Calu3 (cell line): ENCODE measurements at regions not wholly inside any gene's neighbourhood (a gene's known extent, or its start where the extent isn't known, plus 50 kb on each side); places are given as distances from the start of the nearest gene placed in this dataset.

Experiments
- BruUV-seq: library from RNA; stranded (reverse); fragments of 400-500 nt; replicated peaks from 2 replicates; lab custom pipeline; 2021; lab: Mats Ljungman, UMichigan
- CTCF ChIA-PET: fragments of 300-600 bp; sonication (Branson Sonifier 250); formaldehyde crosslinking; loops from one replicate; lab custom pipeline; 2022; ENCODE audit warnings: antibody characterized with exemption; lab: Charles Lee
- DNase-seq: peaks from one replicate; pipeline ENCODE4 v3.0.0; 2022
- H3K27ac Mint-ChIP-seq: one replicate; pipeline ENCODE4 v1.8.0; 2022; ENCODE audit warnings: mixed read lengths; ENCODE audit not compliant: unreplicated experiment
- H3K27me3 Mint-ChIP-seq: one replicate; pipeline ENCODE4 v1.8.0; 2022; ENCODE audit warnings: mixed read lengths; ENCODE audit not compliant: unreplicated experiment
- H3K36me3 Mint-ChIP-seq: one replicate; pipeline ENCODE4 v1.8.0; 2022; ENCODE audit warnings: mild to moderate bottlenecking, moderate library complexity, mixed read lengths; ENCODE audit not compliant: insufficient read depth, unreplicated experiment
- H3K4me1 Mint-ChIP-seq: one replicate; pipeline ENCODE4 v1.8.0; 2022; ENCODE audit warnings: mild to moderate bottlenecking, low read depth, mixed read lengths; ENCODE audit not compliant: unreplicated experiment
- H3K4me3 Mint-ChIP-seq: one replicate; pipeline ENCODE4 v1.8.0; 2022; ENCODE audit warnings: mild to moderate bottlenecking, low read depth, moderate library complexity, mixed read lengths; ENCODE audit not compliant: unreplicated experiment
- H3K9me3 Mint-ChIP-seq: one replicate; pipeline ENCODE4 v1.8.0; 2022; ENCODE audit warnings: low read depth, mixed read lengths; ENCODE audit not compliant: unreplicated experiment
- CTCF ChIP-seq: fragments of 200-600 bp; IDR thresholded peaks from one replicate; pipeline ENCODE4 v1.8.0; 2022; ENCODE audit warnings: antibody characterized with exemption; ENCODE audit not compliant: unreplicated experiment
- intact Hi-C: fragments of 100-400 bp; cut with micrococcal nuclease; formaldehyde crosslinking; loops from one replicate; pipeline ENCODE4 v1.10.0; 2022; ENCODE audit not compliant: unreplicated experiment

GRCh38 chr1:164054331-164054730 lies 504.7 kb upstream of the PBX1 start:
- no peak overlapping the region for H3K4me3 Mint-ChIP-seq
- CTCF ChIA-PET = no interaction called here
- intact Hi-C loops = no loop called here
- no TSS peak for BruUV-seq
- H3K27ac Mint-ChIP-seq = no peak overlapping the region
- peaks cover 14% of the 10 kb centered on the region for H3K9me3 Mint-ChIP-seq
- TF ChIP-seq CTCF = no peak
- DNase-seq = no peak
- no peaks in the 10 kb centered on the region for H3K36me3 Mint-ChIP-seq
- no peaks in the 10 kb centered on the region for H3K4me1 Mint-ChIP-seq
- no peaks in the 10 kb centered on the region for H3K27me3 Mint-ChIP-seq

- Mint-ChIP-seq H3K27me3 (no peaks in the 10 kb centered on the region), H3K9me3 (peaks cover 11% of the 10 kb centered on the region), H3K4me1 (no peaks in the 10 kb centered on the region), H3K36me3 (no peaks in the 10 kb centered on the region), H3K27ac (no peak overlapping the region), H3K4me3 (no peak overlapping the region)
- CTCF ChIA-PET = no interaction called here
- no peak for TF ChIP-seq CTCF
- no peak for DNase-seq
- no TSS peak for BruUV-seq
- intact Hi-C loops = no loop called here
Observed at GRCh38 chr1:164058198-164058597, 500.8 kb upstream of the PBX1 start.

- DNase-seq = no peak
- Mint-ChIP-seq H3K9me3 (peaks cover 4% of the 10 kb centered on the region), H3K4me3 (no peak overlapping the region), H3K27ac (no peak overlapping the region), H3K4me1 (no peaks in the 10 kb centered on the region), H3K27me3 (no peaks in the 10 kb centered on the region), H3K36me3 (no peaks in the 10 kb centered on the region)
- intact Hi-C loops = no loop called here
- TF ChIP-seq CTCF = no peak
- CTCF ChIA-PET = interaction anchor here (0.6 kb wide), 1 partner anchor 183 kb away, joined by 4 read pairs; no protein-coding TSS in a partner anchor
- no TSS peak for BruUV-seq
Observed at GRCh38 chr1:164061528-164061927, 497.5 kb upstream of the PBX1 start.

- Mint-ChIP-seq H3K27ac (no peak overlapping the region), H3K4me1 (no peaks in the 10 kb centered on the region), H3K4me3 (no peak overlapping the region), H3K9me3 (peaks cover 9% of the 10 kb centered on the region), H3K36me3 (no peaks in the 10 kb centered on the region), H3K27me3 (no peaks in the 10 kb centered on the region)
- peak; percentile 1 for DNase-seq
- TF ChIP-seq CTCF = no peak
- no TSS peak for BruUV-seq
- CTCF ChIA-PET = no interaction called here
- intact Hi-C loops = no loop called here
Observed at GRCh38 chr1:164064501-164064900, 494.5 kb upstream of the PBX1 start.
